Epithelial cell of proximal tubule (primary cell): ENCODE measurements at regions not wholly inside any gene's neighbourhood (a gene's known extent, or its start where the extent isn't known, plus 50 kb on each side); places are given as distances from the start of the nearest gene placed in this dataset.
"Not testable (repeated sequence)": the region's sequence is repeated elsewhere in the genome, so short reads cannot be mapped to it uniquely, and the experiment has no call there.

Experiments used
- DNase-seq: peaks from one replicate; pipeline ENCODE4 v3.0.0-alpha.2; 2011; ENCODE audit warnings: low read depth
- H3K4me3 ChIP-seq: 2 replicates; pipeline ENCODE4 v1.5.1; 2011; ENCODE audit warnings: low read depth, mild to moderate bottlenecking, low read length
- CTCF ChIP-seq: conservative IDR thresholded peaks from 2 replicates; pipeline ENCODE4 v1.5.1; 2012; ENCODE audit warnings: low read depth, mild to moderate bottlenecking, low read length

- no peak overlapping the region for H3K4me3 ChIP-seq
- DNase-seq = no peak
- TF ChIP-seq CTCF = no peak
Observed at GRCh38 chr3:148546959-148547358, 150.7 kb upstream of the AGTR1 start.

GRCh38 chr3:148551767-148552260 lies 145.9 kb upstream of the AGTR1 start:
- no peak for DNase-seq
- no peak overlapping the region for H3K4me3 ChIP-seq
- no peak for TF ChIP-seq CTCF

GRCh38 chr3:148554367-148554766 lies 143.3 kb upstream of the AGTR1 start:
- no peak for DNase-seq
- no peak overlapping the region for H3K4me3 ChIP-seq
- TF ChIP-seq CTCF = no peak

- TF ChIP-seq CTCF = no peak
- DNase-seq = no peak
- no peak overlapping the region for H3K4me3 ChIP-seq
Observed at GRCh38 chr3:148556664-148557063, 141.0 kb upstream of the AGTR1 start.

GRCh38 chr3:148577579-148577978 lies 120.1 kb upstream of the AGTR1 start:
- H3K4me3 ChIP-seq, DNase-seq: not testable (repeated sequence)

- H3K4me3 ChIP-seq = no peak overlapping the region
- DNase-seq = no peak
- no peak for TF ChIP-seq CTCF
Observed at GRCh38 chr3:148582126-148582525, 115.6 kb upstream of the AGTR1 start.

- no peak for DNase-seq
- TF ChIP-seq CTCF = no peak
- H3K4me3 ChIP-seq = no peak overlapping the region
Observed at GRCh38 chr3:148583793-148584192, 113.9 kb upstream of the AGTR1 start.

GRCh38 chr3:148584438-148584837 lies 113.3 kb upstream of the AGTR1 start:
- H3K4me3 ChIP-seq = no peak overlapping the region
- DNase-seq = no peak
- no peak for TF ChIP-seq CTCF
